Stimulated activated CD8-positive, alpha-beta memory T cell treated with anti-CD3 and anti-CD28 coated beads, Interleukin-12 subunit alpha, Interleukin-12 subunit beta, amount 100 ng/mL, for 1 hour (primary cell): ENCODE measurements at regions not wholly inside any gene's neighbourhood (a gene's known extent, or its start where the extent isn't known, plus 50 kb on each side); places are given as distances from the start of the nearest gene placed in this dataset.

Experiments
- DNase-seq: peaks from one replicate; pipeline ENCODE4 v3.0.0-alpha.2; 2020; ENCODE audit warnings: low read depth

DNA sequence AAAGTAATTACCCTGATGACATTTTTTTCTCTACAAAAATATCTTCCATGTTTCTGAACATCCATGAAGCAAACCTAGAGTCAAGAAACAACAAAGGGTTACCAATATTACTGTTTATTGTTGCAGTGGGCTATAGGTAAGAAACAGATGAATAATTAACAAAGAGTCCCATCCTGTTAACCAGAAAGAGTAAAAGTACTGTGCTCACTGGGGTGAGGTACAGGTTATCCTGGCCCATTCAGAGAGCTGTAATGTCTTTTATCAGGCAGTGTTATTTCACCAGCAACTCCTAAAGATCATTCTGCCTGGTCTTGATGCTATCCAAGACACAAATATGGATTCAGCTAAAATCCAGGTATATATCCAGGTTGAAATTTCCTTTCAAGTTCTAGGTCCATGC is 754.9 kb downstream of the SATB2 start:
- DNase-seq: no peak

DNA sequence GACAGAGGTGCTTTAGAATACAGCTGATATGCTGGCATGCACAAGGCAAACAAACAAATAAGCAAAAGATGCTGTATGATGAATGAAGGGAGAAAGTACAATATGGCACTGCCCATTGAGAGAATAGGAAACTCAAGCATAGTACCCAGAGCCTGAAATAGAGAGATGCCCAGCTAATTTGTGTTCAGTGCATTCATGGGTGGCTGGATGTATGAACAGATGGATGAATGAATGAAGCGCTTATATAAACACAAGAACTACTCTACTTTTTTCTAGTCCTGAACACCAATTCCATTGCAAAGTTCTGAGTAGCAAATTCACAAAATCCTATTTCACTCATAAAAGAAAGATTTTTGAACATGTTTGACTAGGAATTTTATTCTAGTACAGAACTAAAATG is 756.3 kb downstream of the SATB2 start:
- DNase-seq: no peak

DNA sequence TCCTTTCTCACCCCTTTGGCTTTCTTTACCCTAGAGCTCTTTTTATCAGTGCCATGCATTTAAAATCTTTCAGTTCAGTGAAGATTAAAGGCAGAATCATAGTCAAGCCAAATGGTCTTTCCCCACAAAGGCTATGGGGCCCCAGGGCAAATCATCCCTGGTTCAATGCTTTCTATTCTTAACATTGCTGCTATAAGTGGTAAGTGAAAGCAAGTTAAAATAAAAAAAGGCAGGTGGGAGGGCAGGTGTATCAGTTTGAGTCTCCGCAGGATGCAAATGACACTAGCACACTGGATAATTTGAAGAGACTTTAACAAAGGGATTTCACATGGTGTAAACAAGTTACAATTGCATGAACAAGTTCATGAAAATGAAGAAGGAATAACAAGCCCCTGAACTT is 757.4 kb downstream of the SATB2 start:
- no peak for DNase-seq

DNA sequence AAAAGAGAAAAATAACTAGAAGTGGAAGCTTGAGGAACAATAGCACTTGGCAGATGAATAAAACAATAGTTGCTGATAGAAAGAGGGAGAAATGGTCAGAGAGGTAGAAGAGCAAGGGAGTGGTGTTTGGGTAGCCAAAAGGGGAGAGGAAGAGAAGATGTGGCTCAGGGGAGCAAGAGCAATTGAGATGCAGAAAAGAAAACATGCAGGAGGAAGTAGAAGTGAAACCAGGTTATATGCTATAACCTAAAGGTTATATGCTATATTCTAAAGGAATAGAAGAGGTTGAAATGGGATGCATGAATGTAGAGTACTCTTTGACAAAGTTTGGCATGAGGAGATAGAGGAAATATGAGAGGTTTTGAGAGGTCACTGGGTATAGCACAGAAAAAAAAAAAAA is 759.5 kb downstream of the SATB2 start:
- DNase-seq: no peak

DNA sequence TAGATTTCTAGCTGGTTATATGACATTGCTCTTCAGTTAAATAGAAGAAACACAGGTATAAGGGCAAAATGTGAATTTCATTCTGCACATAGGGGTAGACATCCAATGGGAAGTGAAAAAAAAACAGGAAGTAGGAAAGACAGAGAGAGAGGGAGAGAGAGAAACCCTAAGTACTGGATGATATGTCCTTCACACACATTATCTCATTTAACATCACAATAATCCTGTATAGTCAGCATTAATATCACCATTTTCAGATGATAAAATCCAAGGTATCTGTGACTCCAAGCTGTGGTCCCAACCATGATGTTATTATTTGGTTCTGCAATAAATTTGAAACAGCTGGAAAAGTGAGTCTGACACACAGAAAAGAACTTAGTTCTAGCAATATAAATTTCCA is 759.9 kb downstream of the SATB2 start:
- DNase-seq: no peak

DNA sequence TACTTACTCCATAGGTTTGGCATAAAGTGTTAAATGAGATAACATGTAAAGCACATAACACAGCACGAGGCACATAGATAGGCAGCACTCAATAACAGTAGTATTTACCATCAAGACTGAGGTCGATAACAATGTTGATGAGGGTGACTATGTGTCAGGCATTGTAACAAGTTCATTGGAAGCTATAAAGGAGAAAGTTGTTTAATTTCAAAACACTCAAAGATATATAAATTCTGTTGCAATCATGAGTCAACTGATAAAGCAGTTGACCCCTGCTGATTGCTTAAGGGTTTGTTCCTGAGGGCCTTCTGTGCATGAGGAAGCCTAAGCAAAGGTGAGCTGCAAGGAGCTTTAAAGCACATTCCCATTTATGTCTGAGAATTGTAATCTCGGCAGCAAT is 760.5 kb downstream of the SATB2 start:
- no peak for DNase-seq

DNA sequence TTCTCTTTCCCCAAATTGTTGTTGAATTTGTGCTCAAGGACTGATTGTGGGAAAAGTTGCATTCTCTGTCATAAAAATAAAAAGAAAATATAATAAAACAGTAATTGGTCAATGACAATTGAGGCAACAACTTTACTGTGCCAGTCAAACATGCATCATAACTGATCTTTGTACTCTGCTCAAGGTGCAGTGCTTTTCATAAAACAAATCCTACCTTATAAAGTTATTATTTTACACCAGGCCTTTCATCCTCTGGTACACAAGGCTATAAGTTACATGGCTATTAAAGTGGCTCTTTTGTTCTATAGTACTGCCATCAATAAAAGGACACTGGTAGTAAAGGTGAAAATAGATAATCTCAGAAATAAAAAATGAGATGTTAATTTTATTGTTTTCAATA is 761.9 kb downstream of the SATB2 start:
- DNase-seq: no peak

DNA sequence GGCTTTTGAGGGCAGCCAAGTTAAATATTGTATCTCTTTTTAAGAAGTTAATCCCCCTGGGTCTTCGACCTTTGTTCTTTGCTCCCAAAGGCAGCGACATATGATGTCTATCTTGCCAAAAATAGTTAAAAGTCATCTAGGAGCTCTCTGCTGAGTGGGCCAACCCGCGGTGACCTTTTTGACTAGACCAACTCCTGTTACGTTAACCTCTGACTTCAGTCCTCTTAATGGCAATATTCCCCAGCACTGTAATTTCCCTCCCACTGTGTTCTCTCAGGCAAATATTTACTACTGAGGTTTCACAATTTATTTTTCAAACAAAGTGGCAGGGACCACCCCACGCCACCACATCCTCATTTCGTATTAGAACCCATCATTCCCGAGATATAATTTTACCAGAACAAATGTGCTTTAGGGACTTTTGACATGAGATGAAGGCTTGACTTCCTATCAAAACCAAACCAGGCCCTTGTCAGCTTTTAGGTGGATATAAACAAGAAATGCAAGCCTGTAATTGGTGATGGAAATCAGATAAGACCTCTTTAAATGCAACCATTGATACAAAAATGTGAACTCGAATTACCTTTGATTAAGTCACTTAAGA is 764.7 kb downstream of the SATB2 start:
- DNase-seq: no peak

DNA sequence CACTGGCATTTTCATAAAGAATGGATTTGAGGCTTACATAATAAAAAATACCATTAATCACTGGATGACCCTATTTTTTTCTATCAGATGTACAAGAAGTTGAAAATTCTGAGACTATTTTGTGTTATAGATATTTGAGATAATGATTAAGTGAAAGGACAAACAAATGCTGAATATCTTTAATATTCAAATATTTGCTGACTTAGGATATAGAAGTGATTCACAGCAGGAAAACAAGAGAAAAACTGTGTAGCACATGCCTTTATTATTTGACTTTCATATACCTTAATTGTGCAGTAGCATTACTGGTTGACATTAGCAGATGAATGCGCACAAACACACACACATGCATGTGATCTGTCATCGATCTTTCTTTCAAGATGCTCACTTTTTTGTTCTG is 766.5 kb downstream of the SATB2 start:
- DNase-seq: no peak

DNA sequence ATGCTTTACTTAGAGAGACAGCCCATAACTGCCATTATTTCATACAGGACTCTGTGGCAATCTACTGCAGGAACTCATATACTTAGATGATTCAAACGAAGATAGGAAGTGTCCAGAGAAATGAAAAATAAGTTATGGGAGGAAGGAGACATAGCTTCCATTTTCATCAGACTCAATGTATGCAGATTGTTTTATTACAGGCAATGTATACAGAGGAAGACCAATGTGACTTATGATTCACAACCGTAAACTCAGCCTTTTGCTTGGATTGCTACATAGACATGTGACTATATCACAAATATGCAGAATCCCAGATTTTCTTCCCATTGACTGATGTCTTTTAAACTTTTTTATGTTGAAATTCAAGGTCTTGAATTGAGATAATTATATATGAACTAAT is 793.4 kb downstream of the SATB2 start:
- no peak for DNase-seq

DNA sequence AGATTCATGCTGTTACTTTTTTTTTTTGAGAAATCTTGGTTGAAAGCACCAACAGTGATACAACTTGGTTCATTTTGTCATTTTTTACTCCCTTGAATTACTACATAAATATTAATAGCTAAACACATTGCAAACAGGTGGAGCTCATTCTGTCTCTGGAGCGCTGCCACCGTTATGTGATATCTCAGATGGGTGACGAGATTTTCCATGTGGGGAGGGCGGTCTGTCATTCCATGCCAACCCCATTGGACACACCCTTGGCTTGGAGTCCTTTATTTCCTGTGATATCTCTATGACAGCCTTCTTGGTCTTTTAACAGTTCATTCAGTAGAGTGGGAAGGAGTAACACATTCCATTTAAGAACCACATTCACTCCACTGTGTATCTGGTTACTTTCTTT is 794.8 kb downstream of the SATB2 start:
- no peak for DNase-seq

DNA sequence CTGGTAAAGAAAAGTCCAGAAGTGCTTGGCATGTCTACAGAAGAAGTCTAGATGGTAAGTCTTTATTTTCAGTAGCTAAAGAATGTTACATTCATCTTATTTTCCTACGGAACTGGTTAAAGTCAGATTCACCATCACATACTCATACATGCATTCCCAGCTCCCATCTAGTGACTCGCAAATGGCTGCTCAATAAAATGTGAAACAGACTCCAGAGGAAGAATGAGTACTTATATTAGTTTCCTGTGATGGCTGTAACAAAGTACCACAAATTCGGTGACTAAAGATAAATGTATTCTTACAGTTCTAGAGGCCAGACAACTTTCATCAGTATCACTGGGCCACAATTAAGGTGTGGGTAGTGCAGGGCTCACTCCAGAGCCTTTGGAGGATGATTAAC is 797.2 kb downstream of the SATB2 start:
- no peak for DNase-seq

DNA sequence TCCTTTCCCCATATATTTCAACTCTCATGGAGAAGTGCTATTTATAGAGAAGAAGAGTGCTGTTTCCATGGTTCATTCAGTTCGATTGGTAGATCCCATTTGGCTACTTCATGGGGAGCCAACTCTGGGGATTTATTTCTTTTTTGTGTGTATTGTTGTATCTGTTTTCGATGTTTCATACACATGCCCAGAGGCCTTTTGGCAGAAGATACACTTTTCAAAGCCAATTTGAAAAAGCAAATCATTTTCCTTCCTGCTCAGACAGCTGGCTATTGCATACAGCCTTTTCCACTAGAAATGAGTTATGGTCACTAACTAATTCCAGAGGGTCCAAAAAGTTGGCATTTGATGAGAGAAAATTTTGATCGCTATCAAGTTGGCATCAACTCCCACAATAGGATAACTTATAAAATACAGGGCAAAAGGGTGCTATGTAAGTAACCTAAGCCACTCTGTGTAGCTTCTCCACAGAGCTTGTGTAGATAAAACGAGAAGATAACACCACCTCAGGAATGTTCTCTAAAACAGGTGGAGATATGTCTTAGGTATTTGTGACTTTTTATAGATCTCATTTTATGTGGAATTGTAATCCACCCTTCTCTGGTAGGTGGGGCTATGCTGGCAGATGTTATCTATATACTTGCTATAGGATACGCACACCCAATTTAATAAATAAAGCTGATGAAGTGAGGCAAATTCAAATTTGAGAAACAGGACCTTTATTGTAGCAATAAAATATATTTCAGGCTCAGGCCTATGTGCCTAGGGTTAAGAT is 798.5 kb downstream of the SATB2 start:
- no peak for DNase-seq

DNA sequence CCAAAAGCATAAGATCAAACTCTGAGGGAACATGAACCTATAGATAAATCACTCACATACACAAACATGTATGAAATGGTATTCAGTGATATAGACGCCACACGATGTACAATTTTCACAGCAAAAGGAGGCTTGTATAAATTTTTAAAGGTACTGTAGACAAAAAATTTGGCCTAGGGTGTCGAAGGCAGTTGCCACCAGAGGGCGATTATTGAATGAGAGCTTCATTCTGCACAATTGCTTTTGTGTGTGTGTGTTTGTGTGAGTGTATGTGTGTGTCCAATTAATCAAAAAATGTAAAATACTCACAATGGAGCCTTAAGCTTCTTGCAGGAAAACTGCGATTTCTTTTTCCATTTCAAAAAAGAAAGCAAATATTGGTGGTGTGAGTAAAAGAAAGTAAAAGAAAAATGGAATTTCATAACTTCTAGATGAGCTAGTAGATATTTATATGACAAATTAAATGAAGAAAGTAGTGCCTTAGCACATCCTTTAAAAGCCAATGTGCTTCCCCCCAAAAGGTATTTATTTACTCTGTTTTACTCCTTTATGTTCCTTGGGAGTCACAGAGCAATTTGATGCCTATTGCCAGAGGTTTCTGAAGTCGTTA is 800.1 kb downstream of the SATB2 start:
- no peak for DNase-seq

DNA sequence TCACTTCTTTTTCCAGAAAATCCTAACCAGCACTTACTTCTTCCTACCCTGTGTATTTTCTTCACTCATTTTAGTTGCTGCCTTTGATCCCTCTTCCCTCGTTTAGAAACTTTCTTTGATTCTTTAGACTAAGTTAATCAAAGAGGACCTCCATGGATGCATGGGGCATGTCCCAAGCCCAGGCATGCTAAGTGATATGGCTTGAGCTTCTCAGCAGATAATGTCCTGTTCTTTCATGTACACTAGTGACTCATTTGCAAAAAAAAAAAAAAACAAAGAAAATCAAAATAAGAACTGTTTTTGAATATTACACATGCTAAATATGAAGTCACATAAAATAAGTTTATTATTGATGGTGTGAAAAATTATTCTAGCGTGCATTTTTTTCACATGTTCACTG is 800.9 kb downstream of the SATB2 start:
- DNase-seq: no peak

DNA sequence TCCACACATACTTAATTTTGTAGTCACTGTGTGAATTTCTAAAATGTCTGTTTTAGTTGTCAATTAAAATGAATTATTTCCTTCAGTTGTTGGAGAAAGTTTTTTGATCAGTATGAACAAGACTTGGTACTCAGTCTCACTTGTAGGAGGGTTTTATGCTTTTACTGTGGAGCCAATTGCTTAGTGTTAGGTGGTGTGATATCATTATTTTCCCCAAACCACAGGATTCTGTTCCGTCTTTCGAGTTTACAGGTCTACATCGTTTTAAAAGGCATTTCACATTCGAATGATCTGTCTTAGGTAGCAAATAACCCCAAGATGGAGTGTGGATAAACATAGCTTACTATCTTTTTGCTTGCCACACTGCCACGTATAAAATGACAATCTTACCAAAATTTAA is 803.1 kb downstream of the SATB2 start:
- DNase-seq: no peak

DNA sequence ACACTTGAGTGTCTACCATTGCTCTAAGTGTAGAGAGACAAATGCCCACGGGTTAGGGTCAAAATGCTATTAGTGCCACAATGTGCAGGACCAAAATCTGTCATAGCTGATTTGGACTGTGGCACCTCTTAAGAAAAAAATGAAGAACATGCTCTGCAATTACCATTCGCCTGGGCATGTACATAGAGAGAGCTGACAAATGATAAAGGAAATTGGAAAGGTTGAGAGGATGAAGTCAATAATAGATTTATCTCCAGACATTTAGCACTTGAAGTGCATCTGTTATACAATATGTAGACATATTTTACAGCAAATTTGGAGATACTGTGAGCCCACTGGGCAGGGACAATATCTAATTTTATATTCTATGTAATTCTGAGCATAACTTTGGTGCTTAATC is 804.4 kb downstream of the SATB2 start:
- DNase-seq: no peak

DNA sequence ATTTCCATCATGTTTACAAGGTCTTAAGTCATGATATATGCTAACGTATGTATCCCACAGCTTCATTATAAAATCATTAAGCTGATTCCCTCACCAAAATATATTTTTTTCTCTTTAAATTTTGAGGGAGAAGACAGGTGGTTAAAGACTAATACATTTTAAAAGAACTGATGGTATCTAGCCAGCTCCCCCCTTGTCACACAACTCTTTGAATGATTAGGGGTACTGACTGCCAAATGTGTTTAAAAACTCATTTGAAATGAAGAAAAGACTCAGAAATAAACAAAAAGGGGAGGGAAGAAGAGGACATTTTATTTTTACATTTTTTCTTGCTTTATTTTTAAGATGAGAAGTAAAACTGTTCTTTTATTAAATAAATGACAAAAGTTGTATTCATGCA is 805.3 kb downstream of the SATB2 start:
- DNase-seq: no peak

DNA sequence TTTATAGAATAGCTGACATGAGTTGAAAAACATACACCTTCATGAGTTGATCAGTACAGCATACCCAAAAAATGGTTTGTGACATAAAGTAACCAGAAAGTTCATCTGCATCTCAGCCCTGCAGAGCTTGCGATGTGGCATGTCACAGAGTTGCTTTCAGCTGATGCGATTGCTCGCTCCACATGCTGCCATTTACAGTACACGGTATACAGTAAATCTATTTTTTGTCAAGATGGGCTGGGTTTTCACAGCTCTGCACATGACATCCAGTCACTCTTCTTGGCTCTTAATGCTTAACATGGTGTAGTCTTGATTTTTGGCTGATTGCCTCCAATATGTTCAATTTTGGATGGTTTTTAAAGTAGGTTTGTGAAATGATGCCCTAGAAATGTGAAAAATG is 811.9 kb downstream of the SATB2 start:
- no peak for DNase-seq

DNA sequence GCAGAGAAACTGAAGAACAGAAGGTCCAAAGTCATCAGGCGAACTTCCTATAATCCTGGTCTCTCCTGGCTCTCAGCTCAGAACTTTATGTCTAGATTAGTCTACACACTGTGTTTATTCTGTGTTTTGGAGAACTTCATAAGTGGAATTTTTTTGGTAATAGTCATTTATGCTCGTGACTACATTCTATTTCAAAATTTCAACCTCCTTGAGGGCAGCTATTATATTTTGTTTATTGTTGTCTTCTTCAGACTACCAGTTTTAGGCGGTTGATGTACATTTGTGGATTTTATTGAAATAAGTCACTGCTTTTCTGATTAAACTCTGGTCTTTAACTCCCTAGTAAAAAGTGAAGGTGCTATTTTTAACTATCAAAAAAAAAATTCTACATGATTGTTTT is 816.6 kb downstream of the SATB2 start:
- DNase-seq: no peak

DNA sequence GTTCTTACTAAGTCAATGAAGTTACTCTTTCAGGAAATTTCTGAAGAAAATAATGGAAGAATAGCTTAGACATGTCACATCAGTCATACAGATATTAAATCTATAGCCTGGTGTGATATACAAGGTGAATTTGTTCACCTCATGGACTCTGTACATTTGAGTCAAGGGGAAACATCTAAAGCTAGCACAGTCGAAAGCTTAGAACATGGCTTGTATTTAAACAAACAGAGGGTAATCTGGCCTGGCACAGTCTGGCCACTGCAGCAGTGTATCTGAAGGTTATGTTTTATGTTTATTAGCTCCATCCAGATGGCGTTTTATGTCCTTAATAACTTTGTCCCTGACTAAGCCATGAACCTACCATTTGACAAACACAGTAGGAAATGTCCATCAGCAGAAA is 817.3 kb downstream of the SATB2 start:
- DNase-seq: no peak

DNA sequence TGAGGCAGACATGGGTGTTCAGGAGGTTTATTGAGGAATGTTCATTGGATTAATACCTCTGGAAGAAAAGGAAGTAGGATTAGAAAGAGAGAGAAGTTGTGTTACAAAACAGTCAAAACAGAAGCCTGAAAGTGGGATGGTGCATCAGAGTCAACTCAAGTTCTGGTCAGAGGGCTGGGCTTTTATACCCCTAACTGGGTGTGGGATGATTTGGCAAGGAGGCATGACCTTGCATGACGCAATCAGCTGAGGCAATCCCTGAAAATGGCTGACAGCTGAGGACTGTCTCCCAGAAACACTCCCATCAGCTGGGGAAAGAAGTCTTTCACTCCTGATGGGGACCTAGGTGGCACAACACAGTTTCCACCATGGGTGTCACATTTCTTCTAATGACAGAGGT is 818.2 kb downstream of the SATB2 start:
- DNase-seq: no peak

DNA sequence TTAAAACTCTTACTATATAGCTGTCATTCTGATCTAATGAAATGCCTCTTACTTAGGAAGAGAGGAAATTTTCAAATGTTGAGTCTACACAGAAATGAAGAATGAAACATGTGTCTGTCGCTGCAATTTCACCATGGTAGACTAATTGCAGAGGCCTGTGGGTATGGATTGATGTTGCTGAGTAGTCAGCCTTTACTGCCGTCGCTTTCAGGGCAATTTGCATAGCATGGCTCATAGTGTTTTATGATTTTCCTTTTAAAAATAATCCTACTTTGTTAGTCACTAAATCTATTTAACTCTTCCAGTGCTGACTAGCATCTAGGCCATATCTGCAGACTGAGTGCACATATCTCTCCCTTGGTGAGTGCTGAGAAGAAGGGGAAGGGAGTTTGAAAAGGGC is 819.2 kb downstream of the SATB2 start:
- no peak for DNase-seq

DNA sequence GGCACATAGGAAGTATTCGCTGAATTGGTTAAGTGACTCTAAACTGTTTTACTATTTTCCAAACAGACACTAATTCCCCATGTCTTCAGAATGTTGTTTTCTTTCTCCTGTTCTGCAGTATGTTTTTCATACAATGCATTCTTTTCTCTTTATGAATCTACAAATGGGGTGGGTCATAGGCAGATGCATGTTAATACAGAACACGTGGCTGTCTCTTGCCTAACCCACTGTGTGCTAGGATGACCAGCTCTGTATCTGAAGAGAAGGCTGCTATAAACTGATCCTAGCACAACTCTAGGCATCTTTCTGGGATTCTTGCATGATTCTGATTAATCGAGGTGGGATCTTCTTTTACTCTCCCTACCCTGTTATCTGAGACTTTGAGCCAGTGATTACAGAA is 826.0 kb downstream of the PLCL1 start:
- no peak for DNase-seq
